Upper lobe of right lung (tissue), 1 donor: ENCODE measurements at regions not wholly inside any gene's neighbourhood (a gene's known extent, or its start where the extent isn't known, plus 50 kb on each side); places are given as distances from the start of the nearest gene placed in this dataset.
"Not testable (repeated sequence)": the region's sequence is repeated elsewhere in the genome, so short reads cannot be mapped to it uniquely, and the experiment has no call there.

ENCODE experiments used
- ATAC-seq: fragments of 200-7000 bp; cut with Tn5 transposase; one replicate; pipeline ENCODE4 v1.9.1; 2020; ENCODE audit warnings: mild to moderate bottlenecking, moderate library complexity
- DNase-seq: peaks from one replicate; pipeline ENCODE4 v3.0.0-alpha.2; 2020
- H3K27ac ChIP-seq: fragments of 200-600 bp; one replicate; pipeline ENCODE4 v1.8.0; 2022
- H3K27me3 ChIP-seq: fragments of 200-600 bp; one replicate; pipeline ENCODE4 v1.8.0; 2022; ENCODE audit warnings: mild to moderate bottlenecking
- H3K36me3 ChIP-seq: fragments of 200-600 bp; one replicate; pipeline ENCODE4 v1.8.0; 2022
- H3K4me1 ChIP-seq: fragments of 200-600 bp; one replicate; pipeline ENCODE4 v1.8.0; 2022
- H3K4me3 ChIP-seq: fragments of 200-600 bp; one replicate; pipeline ENCODE4 v1.8.0; 2022; ENCODE audit warnings: mild to moderate bottlenecking
- H3K9me3 ChIP-seq: fragments of 200-600 bp; one replicate; pipeline ENCODE4 v1.8.0; 2022
- intact Hi-C: fragments of 100-400 bp; cut with DNase I; formaldehyde crosslinking; loops from one replicate; pipeline ENCODE4 v1.11.0; 2022
- donor health status: DM: no; HTN: yes; CAD: no; lungs with severe emphysema.

GRCh38 chr2:91500246-91500977, 2808.9 kb downstream of the RPIA start:
- ATAC-seq (peak; percentile 22), DNase-seq (peak; percentile 67)
- H3K9me3 ChIP-seq, intact Hi-C loops, H3K4me1 ChIP-seq, H3K4me3 ChIP-seq, H3K27ac ChIP-seq, H3K36me3 ChIP-seq, H3K27me3 ChIP-seq: not testable (repeated sequence)

- H3K4me3 ChIP-seq, H3K4me1 ChIP-seq, H3K27ac ChIP-seq, H3K27me3 ChIP-seq, DNase-seq, H3K36me3 ChIP-seq, H3K9me3 ChIP-seq, intact Hi-C loops: not testable (repeated sequence)
- ATAC-seq: peak; percentile 43
Measured at GRCh38 chr2:91500978-91501310, 2809.5 kb downstream of the RPIA start.

GRCh38 chr2:91501481-91502080, 2810.1 kb downstream of the RPIA start:
- intact Hi-C loops, H3K9me3 ChIP-seq, H3K4me1 ChIP-seq, H3K27me3 ChIP-seq, H3K27ac ChIP-seq, H3K36me3 ChIP-seq, ATAC-seq, H3K4me3 ChIP-seq: not testable (repeated sequence)
- peak; percentile 42 for DNase-seq

- intact Hi-C loops, H3K4me3 ChIP-seq, H3K27me3 ChIP-seq, DNase-seq, H3K36me3 ChIP-seq, H3K4me1 ChIP-seq, H3K27ac ChIP-seq, H3K9me3 ChIP-seq: not testable (repeated sequence)
- ATAC-seq: peak; percentile 28
Measured at GRCh38 chr2:91503572-91503958, 2812.1 kb downstream of the RPIA start.

GRCh38 chr2:91503959-91504741, 2812.7 kb downstream of the RPIA start:
- peak; percentile 61 for DNase-seq
- H3K4me1 ChIP-seq, H3K27ac ChIP-seq, H3K4me3 ChIP-seq, H3K36me3 ChIP-seq, H3K9me3 ChIP-seq, H3K27me3 ChIP-seq, intact Hi-C loops: not testable (repeated sequence)
- peak; percentile 30 for ATAC-seq

GRCh38 chr2:91508816-91509215, 2817.3 kb downstream of the RPIA start:
- H3K36me3 ChIP-seq, ATAC-seq, H3K4me1 ChIP-seq, H3K27me3 ChIP-seq, intact Hi-C loops, H3K27ac ChIP-seq, H3K9me3 ChIP-seq, H3K4me3 ChIP-seq: not testable (repeated sequence)
- peak; percentile 31 for DNase-seq

GRCh38 chr2:91509276-91509675, 2817.8 kb downstream of the RPIA start:
- intact Hi-C loops, H3K4me1 ChIP-seq, H3K9me3 ChIP-seq, H3K4me3 ChIP-seq, ATAC-seq, H3K27me3 ChIP-seq, H3K36me3 ChIP-seq, H3K27ac ChIP-seq: not testable (repeated sequence)
- DNase-seq: peak; percentile 22

GRCh38 chr2:91511166-91511565, 2819.7 kb downstream of the RPIA start:
- intact Hi-C loops, H3K27ac ChIP-seq, DNase-seq, H3K27me3 ChIP-seq, H3K9me3 ChIP-seq, ATAC-seq, H3K36me3 ChIP-seq, H3K4me3 ChIP-seq, H3K4me1 ChIP-seq: not testable (repeated sequence)

- DNase-seq: peak; percentile 23
- ATAC-seq, H3K4me1 ChIP-seq, H3K9me3 ChIP-seq, H3K36me3 ChIP-seq, H3K27me3 ChIP-seq, H3K4me3 ChIP-seq, intact Hi-C loops, H3K27ac ChIP-seq: not testable (repeated sequence)
Measured at GRCh38 chr2:91515966-91516365, 2824.5 kb downstream of the RPIA start.

GRCh38 chr2:91516669-91517068, 2825.2 kb downstream of the RPIA start:
- peak; percentile 20 for DNase-seq
- intact Hi-C loops, H3K36me3 ChIP-seq, H3K4me3 ChIP-seq, H3K9me3 ChIP-seq, H3K4me1 ChIP-seq, H3K27me3 ChIP-seq, ATAC-seq, H3K27ac ChIP-seq: not testable (repeated sequence)

- peak; percentile 23 for DNase-seq
- H3K9me3 ChIP-seq, intact Hi-C loops, H3K27me3 ChIP-seq, H3K36me3 ChIP-seq, ATAC-seq, H3K4me3 ChIP-seq, H3K27ac ChIP-seq, H3K4me1 ChIP-seq: not testable (repeated sequence)
Measured at GRCh38 chr2:91517846-91518245, 2826.4 kb downstream of the RPIA start.

- H3K36me3 ChIP-seq, H3K9me3 ChIP-seq, H3K4me1 ChIP-seq, H3K27ac ChIP-seq, H3K27me3 ChIP-seq, intact Hi-C loops, ATAC-seq, H3K4me3 ChIP-seq: not testable (repeated sequence)
- DNase-seq: peak; percentile 21
Measured at GRCh38 chr2:91518361-91518981, 2827.0 kb downstream of the RPIA start.

GRCh38 chr2:91519359-91519758, 2827.9 kb downstream of the RPIA start:
- H3K9me3 ChIP-seq, H3K27ac ChIP-seq, H3K4me1 ChIP-seq, intact Hi-C loops, ATAC-seq, H3K36me3 ChIP-seq, H3K27me3 ChIP-seq, DNase-seq, H3K4me3 ChIP-seq: not testable (repeated sequence)

- H3K27ac ChIP-seq, ATAC-seq, H3K36me3 ChIP-seq, DNase-seq, intact Hi-C loops, H3K4me1 ChIP-seq, H3K4me3 ChIP-seq, H3K9me3 ChIP-seq, H3K27me3 ChIP-seq: not testable (repeated sequence)
Measured at GRCh38 chr2:91519914-91520313, 2828.4 kb downstream of the RPIA start.
